ENCODE measurements at regions not wholly inside any gene's neighbourhood (a gene's known extent, or its start where the extent isn't known, plus 50 kb on each side); places are given as distances from the start of the nearest gene placed in this dataset.

DNA sequence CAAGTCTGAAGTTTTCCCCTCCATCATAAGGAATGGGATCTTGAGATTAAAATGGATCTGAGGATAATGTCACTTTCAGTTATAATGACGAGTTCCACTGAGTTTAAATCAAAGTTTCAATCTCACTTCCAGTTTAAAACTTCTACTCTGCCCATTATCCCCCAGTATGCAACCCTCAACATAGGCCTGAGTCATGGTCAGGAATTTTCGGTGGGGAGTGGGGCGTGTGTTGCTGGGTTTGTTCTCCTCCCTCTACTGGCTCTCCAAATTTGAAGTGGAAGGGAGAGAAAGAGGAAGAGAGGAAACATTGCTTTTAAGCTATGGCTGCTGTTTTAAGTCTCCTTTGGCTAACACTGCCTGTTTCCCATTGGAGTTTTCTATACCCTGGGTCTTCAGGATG, 152.9 kb downstream of the TM2D1 start:
- TF ChIP-seq, protein P1, sequence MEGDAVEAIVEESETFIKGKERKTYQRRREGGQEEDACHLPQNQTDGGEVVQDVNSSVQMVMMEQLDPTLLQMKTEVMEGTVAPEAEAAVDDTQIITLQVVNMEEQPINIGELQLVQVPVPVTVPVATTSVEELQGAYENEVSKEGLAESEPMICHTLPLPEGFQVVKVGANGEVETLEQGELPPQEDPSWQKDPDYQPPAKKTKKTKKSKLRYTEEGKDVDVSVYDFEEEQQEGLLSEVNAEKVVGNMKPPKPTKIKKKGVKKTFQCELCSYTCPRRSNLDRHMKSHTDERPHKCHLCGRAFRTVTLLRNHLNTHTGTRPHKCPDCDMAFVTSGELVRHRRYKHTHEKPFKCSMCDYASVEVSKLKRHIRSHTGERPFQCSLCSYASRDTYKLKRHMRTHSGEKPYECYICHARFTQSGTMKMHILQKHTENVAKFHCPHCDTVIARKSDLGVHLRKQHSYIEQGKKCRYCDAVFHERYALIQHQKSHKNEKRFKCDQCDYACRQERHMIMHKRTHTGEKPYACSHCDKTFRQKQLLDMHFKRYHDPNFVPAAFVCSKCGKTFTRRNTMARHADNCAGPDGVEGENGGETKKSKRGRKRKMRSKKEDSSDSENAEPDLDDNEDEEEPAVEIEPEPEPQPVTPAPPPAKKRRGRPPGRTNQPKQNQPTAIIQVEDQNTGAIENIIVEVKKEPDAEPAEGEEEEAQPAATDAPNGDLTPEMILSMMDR (IDR thresholded peaks at IDR 0.05) = no peak
- TF ChIP-seq POLR2AphosphoS5 (IDR thresholded peaks at IDR 0.05) = no peak
- no peak for TF ChIP-seq POLR2A (IDR thresholded peaks at IDR 0.05; ENCODE audit: low read depth)
- TF ChIP-seq EP300 (IDR thresholded peaks at IDR 0.05) = no peak

All from esophagus muscularis mucosa (tissue), 4 donors.